Astrocyte of the cerebellum (primary cell): ENCODE measurements at regions not wholly inside any gene's neighbourhood (a gene's known extent, or its start where the extent isn't known, plus 50 kb on each side); places are given as distances from the start of the nearest gene placed in this dataset.
"Not testable (repeated sequence)": the region's sequence is repeated elsewhere in the genome, so short reads cannot be mapped to it uniquely, and the experiment has no call there.

ENCODE experiments used
- DNase-seq: peaks from one replicate; pipeline ENCODE4 v3.0.0-alpha.2; 2011; ENCODE audit warnings: low read depth
- H3K4me3 ChIP-seq: 2 replicates; pipeline ENCODE4 v1.5.1; 2011; ENCODE audit warnings: mild to moderate bottlenecking, low read depth, low read length, moderate library complexity
- in situ Hi-C: cut with HindIII; loops from 2 replicates; pipeline ENCODE4 v1.10.0; 2017; ENCODE audit warnings: low sequenced_read_pairs
- TF ChIP-seq, protein P1 (sequence below): IDR thresholded peaks from 2 replicates; pipeline ENCODE4 v1.5.1; 2012; ENCODE audit warnings: low read length, low read depth, moderate library complexity, mild to moderate bottlenecking; ENCODE audit errors: missing control alignments

DNA sequence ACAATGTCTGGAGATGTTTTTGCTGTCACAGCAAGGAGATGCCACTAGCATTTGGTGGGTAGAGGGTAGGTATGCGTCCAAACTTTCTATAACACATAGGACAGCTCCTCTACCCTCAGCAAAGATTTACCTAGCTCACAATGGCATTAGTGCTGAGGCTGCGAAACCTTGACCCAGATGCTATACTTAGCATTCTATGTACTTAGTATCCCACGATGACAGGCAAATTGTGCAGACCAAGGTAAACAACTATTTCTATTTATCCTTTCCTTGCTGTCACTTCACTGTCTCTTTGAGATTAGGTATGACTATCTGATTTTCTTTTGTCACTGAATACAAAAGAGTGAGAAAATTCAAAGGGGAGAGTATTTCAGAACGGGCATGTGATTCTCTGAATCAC lies 265.2 kb upstream of the ZNF385D start:
- TF ChIP-seq, protein P1, sequence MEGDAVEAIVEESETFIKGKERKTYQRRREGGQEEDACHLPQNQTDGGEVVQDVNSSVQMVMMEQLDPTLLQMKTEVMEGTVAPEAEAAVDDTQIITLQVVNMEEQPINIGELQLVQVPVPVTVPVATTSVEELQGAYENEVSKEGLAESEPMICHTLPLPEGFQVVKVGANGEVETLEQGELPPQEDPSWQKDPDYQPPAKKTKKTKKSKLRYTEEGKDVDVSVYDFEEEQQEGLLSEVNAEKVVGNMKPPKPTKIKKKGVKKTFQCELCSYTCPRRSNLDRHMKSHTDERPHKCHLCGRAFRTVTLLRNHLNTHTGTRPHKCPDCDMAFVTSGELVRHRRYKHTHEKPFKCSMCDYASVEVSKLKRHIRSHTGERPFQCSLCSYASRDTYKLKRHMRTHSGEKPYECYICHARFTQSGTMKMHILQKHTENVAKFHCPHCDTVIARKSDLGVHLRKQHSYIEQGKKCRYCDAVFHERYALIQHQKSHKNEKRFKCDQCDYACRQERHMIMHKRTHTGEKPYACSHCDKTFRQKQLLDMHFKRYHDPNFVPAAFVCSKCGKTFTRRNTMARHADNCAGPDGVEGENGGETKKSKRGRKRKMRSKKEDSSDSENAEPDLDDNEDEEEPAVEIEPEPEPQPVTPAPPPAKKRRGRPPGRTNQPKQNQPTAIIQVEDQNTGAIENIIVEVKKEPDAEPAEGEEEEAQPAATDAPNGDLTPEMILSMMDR = no peak
- H3K4me3 ChIP-seq = no peak overlapping the region
- in situ Hi-C loops = no loop called here
- no peak for DNase-seq

DNA sequence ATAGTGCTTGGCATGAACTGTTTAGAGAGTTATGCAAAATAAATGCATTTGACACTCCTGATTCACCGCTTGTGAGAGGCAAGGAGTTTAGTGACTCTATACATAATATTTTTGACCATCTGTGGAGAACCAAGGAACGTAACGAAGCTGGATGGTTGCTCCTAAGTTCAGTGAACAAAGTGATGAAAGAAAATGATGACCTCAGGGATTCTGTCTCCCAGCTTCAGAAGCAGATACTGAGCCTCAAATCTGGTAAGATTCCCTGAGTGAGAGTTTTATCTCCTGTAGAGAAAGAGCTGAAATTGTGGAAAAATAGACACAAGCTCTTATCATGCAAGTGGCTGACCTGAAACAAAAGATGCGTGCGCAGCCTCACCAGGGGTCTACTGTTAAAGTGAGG lies 273.6 kb upstream of the ZNF385D start:
- H3K4me3 ChIP-seq, DNase-seq: not testable (repeated sequence)
- in situ Hi-C loops = loop anchor here (5.0 kb wide), 1 partner anchor 48 kb away; no protein-coding TSS in a partner anchor

DNA sequence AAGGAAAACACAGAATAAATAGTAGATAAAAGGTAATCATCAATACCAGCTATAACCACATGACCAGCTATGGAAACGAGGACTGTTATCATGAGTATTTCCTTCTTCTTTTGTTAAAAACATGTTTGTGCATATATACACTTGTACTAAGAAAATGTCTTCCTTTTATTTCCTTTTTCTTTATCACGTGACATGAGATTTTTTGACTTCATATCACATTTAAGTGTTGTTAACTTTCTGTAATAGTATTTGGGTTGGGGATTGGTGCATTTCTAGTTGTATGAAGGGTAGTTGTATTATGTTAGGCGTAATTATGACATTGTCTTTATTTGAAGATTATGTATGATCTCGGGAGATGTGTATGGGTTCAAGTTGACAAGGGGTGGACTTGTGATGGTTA lies 278.5 kb upstream of the ZNF385D start:
- no peak for DNase-seq
- no peak overlapping the region for H3K4me3 ChIP-seq
- in situ Hi-C loops = no loop called here
- TF ChIP-seq, protein P1 = no peak

DNA sequence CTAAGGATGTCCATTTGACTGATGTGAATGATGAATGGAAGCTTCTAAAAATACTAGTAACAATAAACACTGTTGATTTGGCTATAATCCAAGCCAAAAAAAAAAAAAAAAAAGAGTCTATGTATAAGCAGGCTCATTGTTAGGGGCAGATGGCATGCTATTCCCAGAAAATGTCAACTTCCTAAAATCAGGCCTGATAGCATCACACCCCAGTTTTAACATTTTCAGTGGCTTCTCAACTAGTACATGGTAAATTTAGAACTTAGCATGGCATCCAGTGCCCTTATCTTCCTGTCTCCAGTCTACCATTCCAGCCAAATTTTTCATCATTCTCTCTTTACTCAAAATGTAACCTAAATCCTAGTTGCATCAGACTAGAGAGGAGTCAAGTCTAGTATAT lies 288.2 kb upstream of the ZNF385D start:
- DNase-seq = no peak
- TF ChIP-seq, protein P1 = no peak
- in situ Hi-C loops = no loop called here

DNA sequence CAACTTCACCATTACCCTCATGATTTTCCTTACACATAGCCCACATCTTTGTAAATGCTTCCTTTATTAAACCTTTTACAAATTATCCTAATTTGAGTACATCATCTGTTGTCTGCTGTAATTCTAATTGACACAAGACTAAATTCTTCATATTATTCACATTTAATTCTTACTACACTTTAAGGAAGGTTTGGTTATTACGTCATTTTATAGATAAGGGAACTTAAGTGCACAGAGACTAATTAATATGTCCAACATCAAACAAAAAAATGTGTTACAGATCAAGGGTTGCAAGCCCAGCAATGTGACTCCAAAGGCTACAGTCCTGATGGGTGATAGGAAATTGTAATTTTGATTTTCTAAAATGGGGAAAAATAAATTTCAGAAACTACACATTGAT lies 289.1 kb upstream of the ZNF385D start:
- DNase-seq = no peak
- no peak overlapping the region for H3K4me3 ChIP-seq
- in situ Hi-C loops = no loop called here
- TF ChIP-seq, protein P1 = no peak

More for the DNA sequence above, 288.2 kb upstream of the ZNF385D start:
- H3K4me3 ChIP-seq = no peak overlapping the region

DNA sequence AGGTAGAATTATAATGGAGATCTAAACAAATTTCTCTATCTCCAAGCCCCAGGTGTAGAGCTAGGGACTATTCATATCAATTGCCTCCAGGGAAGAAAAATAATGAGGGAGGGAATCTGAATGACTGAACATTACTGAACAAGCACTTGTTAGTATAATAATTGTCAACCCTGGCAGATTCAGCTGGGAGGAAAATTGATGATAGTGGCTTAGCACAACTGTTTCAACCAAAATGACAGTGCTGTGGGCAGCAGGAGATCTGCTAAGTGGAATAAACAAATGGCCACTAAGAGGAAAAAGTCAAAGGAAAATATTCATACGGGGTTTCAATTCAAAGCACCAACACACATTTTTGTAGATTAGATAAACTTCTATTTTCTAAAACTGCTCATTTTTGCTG lies 294.9 kb upstream of the ZNF385D start:
- no peak for DNase-seq
- in situ Hi-C loops = no loop called here
- TF ChIP-seq, protein P1 = no peak
- no peak overlapping the region for H3K4me3 ChIP-seq

DNA sequence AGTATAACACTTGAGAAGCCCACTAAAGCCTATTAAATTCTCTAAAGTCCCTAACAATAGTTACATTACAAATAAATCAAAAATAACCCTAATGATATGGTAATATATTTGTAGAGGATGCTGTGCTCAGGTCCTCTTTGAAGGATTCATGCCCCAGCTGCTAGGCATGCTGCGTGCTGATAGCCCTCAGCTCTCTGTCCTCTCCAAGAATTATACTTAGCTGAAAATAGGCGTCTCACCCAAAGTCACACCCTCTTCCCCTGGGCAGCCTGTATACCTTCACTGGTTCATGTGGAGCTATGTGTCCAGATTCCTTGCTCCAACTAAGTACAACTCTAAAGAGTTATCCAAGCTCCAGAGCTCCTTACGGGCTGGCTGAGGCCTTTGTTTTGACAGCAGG lies 312.5 kb upstream of the ZNF385D start:
- TF ChIP-seq, protein P1 = no peak
- in situ Hi-C loops = no loop called here
- no peak for DNase-seq
- H3K4me3 ChIP-seq = no peak overlapping the region
